Gastrocnemius medialis (tissue), 4 donors: ENCODE measurements at regions not wholly inside any gene's neighbourhood (a gene's known extent, or its start where the extent isn't known, plus 50 kb on each side); places are given as distances from the start of the nearest gene placed in this dataset.

Experiments
- ATAC-seq, 2 donors: fragments of 150-250 bp; one replicate each; pipeline ENCODE4 v1.9.1; 2016
- DNase-seq, 2 donors: peaks; one replicate each; pipeline ENCODE4 v3.0.0-alpha.2; 2019
- H3K27ac ChIP-seq, 4 donors: fragments of 200-600 bp; sonication (generic); 1 replicate in 1 of 4; 2 replicates in 3 of 4; pipeline ENCODE4 v1.5.1; 2016 to 2018; ENCODE audit warnings: mild to moderate bottlenecking in 2 of 4, moderate library complexity in 1 of 4
- H3K27me3 ChIP-seq, 3 donors: fragments of 200-600 bp; sonication (generic) in 2 of 3; 1 replicate in 1 of 3; 2 replicates in 2 of 3; pipeline versions ENCODE4 v1.5.1 to v1.6.0; 2016 to 2019; ENCODE audit warnings: mild to moderate bottlenecking in 1 of 3, moderate library complexity in 1 of 3
- H3K36me3 ChIP-seq, 2 donors: fragments of 200-600 bp; sonication (generic) in 1 of 2; one replicate each; pipeline ENCODE4 v1.5.1; 2017 to 2018
- H3K4me1 ChIP-seq, 2 donors: fragments of 200-600 bp; sonication (generic) in 1 of 2; one replicate each; pipeline ENCODE4 v1.5.1; 2016 to 2017; ENCODE audit warnings: mild to moderate bottlenecking in 2 of 2
- H3K4me3 ChIP-seq, 4 donors: fragments of 200-600 bp; sonication (generic) in 3 of 4; 1 replicate in 1 of 4; 2 replicates in 3 of 4; pipeline ENCODE4 v1.5.1; 2016 to 2019; ENCODE audit warnings: mild to moderate bottlenecking in 2 of 4
- H3K9me3 ChIP-seq, 3 donors: fragments of 200-600 bp; sonication (generic) in 2 of 3; 1 replicate in 1 of 3; 2 replicates in 2 of 3; pipeline ENCODE4 v1.5.1; 2016 to 2019
- POLR2A ChIP-seq, 2 donors: fragments of 450-650 bp; IDR thresholded peaks; one replicate each; pipeline ENCODE4 v1.6.1; 2017; ENCODE audit warnings: antibody characterized with exemption in 2 of 2, mild to moderate bottlenecking in 2 of 2, moderate library complexity in 2 of 2
- in situ Hi-C, 4 donors: fragments of 200-750 bp; cut with MboI; loops; one replicate each; pipeline versions ENCODE4 v1.15.0 to v1.8.0; 2017; ENCODE audit warnings: low sequenced_read_pairs in 4 of 4
- intact Hi-C: fragments of 100-400 bp; cut with DNase I; formaldehyde crosslinking; loops from one replicate; pipeline ENCODE4 v1.15.1; 2023; ENCODE audit warnings: low total_unique reads
- TF ChIP-seq, protein P1 (sequence below), 5 experiments: fragments of 450-650 bp in 3 of 5; fragments of 200-600 bp in 2 of 5; sonication (generic) in 2 of 5; IDR thresholded peaks in 4 of 5; conservative IDR thresholded peaks in 1 of 5; 1 replicate in 4 of 5; 2 replicates in 1 of 5; pipeline ENCODE4 v1.5.1; 2016 to 2019; ENCODE audit warnings: antibody characterized with exemption in 5 of 5, mild to moderate bottlenecking in 3 of 5, moderate library complexity in 3 of 5

DNA sequence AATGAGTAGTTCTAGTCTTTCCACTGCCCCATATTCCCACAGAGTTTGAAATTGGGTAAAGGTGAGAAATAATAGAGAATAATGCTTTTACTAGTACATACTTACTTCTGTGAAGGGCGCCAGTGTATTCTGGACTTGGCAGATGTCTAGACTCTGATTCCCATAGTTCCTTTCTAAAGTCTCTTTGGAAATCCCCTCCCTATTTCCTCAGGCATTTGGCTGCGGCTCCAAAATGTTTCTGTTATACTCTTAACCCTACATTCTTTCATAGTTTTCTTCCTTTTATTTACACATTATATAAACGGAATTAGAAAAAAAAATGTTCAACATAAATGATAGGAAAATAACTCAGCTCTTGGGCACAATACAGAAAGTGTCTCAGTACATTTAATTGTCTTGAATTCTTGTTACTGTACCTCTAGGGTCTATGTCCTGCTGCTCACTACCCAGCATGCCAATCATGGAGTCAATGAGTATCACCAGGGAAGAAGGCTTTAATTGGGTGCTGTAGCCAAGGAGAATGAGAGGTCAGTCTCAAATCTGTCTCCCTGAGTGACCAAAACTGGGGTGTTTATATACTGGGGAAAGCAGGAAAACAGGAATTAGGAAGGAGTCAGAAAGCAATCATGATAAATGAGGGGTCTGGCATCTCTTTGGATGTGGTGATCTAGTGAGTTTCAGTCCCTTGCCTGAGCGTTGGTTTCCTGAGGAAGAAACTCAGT lies 147.8 kb upstream of the MMADHC start:
- Histone ChIP-seq H3K9me3 (no peaks in the 10 kb centered on the region), H3K36me3 (no peaks in the 10 kb centered on the region), H3K4me3 (no peak overlapping the region), H3K27ac (no peak overlapping the region), H3K27me3 (no peaks in the 10 kb centered on the region), H3K4me1 (no peaks in the 10 kb centered on the region)
- DNase-seq (no peak), ATAC-seq (no peak)
- no peak for TF ChIP-seq POLR2A (IDR thresholded peaks at IDR 0.05)
- TF ChIP-seq, protein P1, sequence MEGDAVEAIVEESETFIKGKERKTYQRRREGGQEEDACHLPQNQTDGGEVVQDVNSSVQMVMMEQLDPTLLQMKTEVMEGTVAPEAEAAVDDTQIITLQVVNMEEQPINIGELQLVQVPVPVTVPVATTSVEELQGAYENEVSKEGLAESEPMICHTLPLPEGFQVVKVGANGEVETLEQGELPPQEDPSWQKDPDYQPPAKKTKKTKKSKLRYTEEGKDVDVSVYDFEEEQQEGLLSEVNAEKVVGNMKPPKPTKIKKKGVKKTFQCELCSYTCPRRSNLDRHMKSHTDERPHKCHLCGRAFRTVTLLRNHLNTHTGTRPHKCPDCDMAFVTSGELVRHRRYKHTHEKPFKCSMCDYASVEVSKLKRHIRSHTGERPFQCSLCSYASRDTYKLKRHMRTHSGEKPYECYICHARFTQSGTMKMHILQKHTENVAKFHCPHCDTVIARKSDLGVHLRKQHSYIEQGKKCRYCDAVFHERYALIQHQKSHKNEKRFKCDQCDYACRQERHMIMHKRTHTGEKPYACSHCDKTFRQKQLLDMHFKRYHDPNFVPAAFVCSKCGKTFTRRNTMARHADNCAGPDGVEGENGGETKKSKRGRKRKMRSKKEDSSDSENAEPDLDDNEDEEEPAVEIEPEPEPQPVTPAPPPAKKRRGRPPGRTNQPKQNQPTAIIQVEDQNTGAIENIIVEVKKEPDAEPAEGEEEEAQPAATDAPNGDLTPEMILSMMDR (IDR thresholded peaks at IDR 0.05 in 4 of 5, conservative IDR thresholded peaks at IDR 0.05 in 1 of 5), result no peak
- in situ Hi-C loops, result no loop called here
- intact Hi-C loops, result no loop called here

- ATAC-seq (no peak), DNase-seq (no peak)
- no peaks in the 10 kb centered on the region for H3K9me3 ChIP-seq
- H3K27me3 ChIP-seq, result no peaks in the 10 kb centered on the region
- no peaks in the 10 kb centered on the region for H3K4me1 ChIP-seq
- TF ChIP-seq, protein P1 (IDR thresholded peaks at IDR 0.05 in 4 of 5, conservative IDR thresholded peaks at IDR 0.05 in 1 of 5), result no peak
- no peak for TF ChIP-seq POLR2A (IDR thresholded peaks at IDR 0.05)
- H3K4me3 ChIP-seq, result no peak overlapping the region
- intact Hi-C loops (no loop called here), in situ Hi-C loops (no loop called here)
- H3K27ac ChIP-seq, result no peak overlapping the region
- H3K36me3 ChIP-seq, result no peaks in the 10 kb centered on the region
These were observed 146.5 kb upstream of the MMADHC start for GRCh38 chr2:149733936-149734685.

GRCh38 chr2:149732730-149733290 lies 145.2 kb upstream of the MMADHC start:
- TF ChIP-seq, protein P1 (IDR thresholded peaks at IDR 0.05 in 4 of 5, conservative IDR thresholded peaks at IDR 0.05 in 1 of 5), result no peak
- TF ChIP-seq POLR2A (IDR thresholded peaks at IDR 0.05), result no peak
- Histone ChIP-seq H3K9me3 (no peaks in the 10 kb centered on the region), H3K27ac (no peak overlapping the region), H3K36me3 (no peaks in the 10 kb centered on the region), H3K4me3 (no peak overlapping the region), H3K27me3 (no peaks in the 10 kb centered on the region), H3K4me1 (no peaks in the 10 kb centered on the region)
- ATAC-seq (no peak), DNase-seq (no peak)
- in situ Hi-C loops, result no loop called here
- intact Hi-C loops, result no loop called here

- no peaks in the 10 kb centered on the region for H3K9me3 ChIP-seq
- H3K27ac ChIP-seq, result no peak overlapping the region
- TF ChIP-seq POLR2A (IDR thresholded peaks at IDR 0.05), result no peak
- TF ChIP-seq, protein P1 (IDR thresholded peaks at IDR 0.05 in 4 of 5, conservative IDR thresholded peaks at IDR 0.05 in 1 of 5), result no peak
- H3K4me1 ChIP-seq, result no peaks in the 10 kb centered on the region
- intact Hi-C loops (no loop called here), in situ Hi-C loops (no loop called here)
- no peak overlapping the region for H3K4me3 ChIP-seq
- no peaks in the 10 kb centered on the region for H3K36me3 ChIP-seq
- ATAC-seq, result no peak
- no peak for DNase-seq
- no peaks in the 10 kb centered on the region for H3K27me3 ChIP-seq
These were observed 144.6 kb upstream of the MMADHC start for GRCh38 chr2:149732001-149732685.
